ENCODE measurements at regions not wholly inside any gene's neighbourhood (a gene's known extent, or its start where the extent isn't known, plus 50 kb on each side); places are given as distances from the start of the nearest gene placed in this dataset.

GRCh38 chr11:80041136-80042000 lies 600.5 kb upstream of the TENM4 start (continued):
- TF ChIP-seq, protein P1, sequence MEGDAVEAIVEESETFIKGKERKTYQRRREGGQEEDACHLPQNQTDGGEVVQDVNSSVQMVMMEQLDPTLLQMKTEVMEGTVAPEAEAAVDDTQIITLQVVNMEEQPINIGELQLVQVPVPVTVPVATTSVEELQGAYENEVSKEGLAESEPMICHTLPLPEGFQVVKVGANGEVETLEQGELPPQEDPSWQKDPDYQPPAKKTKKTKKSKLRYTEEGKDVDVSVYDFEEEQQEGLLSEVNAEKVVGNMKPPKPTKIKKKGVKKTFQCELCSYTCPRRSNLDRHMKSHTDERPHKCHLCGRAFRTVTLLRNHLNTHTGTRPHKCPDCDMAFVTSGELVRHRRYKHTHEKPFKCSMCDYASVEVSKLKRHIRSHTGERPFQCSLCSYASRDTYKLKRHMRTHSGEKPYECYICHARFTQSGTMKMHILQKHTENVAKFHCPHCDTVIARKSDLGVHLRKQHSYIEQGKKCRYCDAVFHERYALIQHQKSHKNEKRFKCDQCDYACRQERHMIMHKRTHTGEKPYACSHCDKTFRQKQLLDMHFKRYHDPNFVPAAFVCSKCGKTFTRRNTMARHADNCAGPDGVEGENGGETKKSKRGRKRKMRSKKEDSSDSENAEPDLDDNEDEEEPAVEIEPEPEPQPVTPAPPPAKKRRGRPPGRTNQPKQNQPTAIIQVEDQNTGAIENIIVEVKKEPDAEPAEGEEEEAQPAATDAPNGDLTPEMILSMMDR (IDR thresholded peaks at IDR 0.05; ENCODE audit: control extremely low read depth in 1 of 3, insufficient read depth in 1 of 3, low read depth in 1 of 3, low read length in 3 of 3): no peak

All from H1 (cell line).